ENCODE measurements at regions not wholly inside any gene's neighbourhood (a gene's known extent, or its start where the extent isn't known, plus 50 kb on each side); places are given as distances from the start of the nearest gene placed in this dataset.

GRCh38 chr7:88449410-88449809 is 142.7 kb upstream of the STEAP4 start:
- POLR2A ChIA-PET = no interaction called here
- DNase-seq (no peak), ATAC-seq (no peak)
- Mint-ChIP-seq H3K4me1 (ENCODE audit: low read depth) (no peaks in the 10 kb centered on the region), H3K27me3 (peaks cover 1% of the 10 kb centered on the region), H3K4me3 (no peak overlapping the region), H3K9me3 (no peaks in the 10 kb centered on the region), H3K27ac (no peak overlapping the region), H3K36me3 (ENCODE audit: low read depth) (no peaks in the 10 kb centered on the region)
- TF ChIP-seq, protein P1, sequence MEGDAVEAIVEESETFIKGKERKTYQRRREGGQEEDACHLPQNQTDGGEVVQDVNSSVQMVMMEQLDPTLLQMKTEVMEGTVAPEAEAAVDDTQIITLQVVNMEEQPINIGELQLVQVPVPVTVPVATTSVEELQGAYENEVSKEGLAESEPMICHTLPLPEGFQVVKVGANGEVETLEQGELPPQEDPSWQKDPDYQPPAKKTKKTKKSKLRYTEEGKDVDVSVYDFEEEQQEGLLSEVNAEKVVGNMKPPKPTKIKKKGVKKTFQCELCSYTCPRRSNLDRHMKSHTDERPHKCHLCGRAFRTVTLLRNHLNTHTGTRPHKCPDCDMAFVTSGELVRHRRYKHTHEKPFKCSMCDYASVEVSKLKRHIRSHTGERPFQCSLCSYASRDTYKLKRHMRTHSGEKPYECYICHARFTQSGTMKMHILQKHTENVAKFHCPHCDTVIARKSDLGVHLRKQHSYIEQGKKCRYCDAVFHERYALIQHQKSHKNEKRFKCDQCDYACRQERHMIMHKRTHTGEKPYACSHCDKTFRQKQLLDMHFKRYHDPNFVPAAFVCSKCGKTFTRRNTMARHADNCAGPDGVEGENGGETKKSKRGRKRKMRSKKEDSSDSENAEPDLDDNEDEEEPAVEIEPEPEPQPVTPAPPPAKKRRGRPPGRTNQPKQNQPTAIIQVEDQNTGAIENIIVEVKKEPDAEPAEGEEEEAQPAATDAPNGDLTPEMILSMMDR (IDR thresholded peaks at IDR 0.05) = no peak
- CTCF ChIA-PET = no interaction called here
- intact Hi-C loops (cut with micrococcal nuclease) = no loop called here

DNA sequence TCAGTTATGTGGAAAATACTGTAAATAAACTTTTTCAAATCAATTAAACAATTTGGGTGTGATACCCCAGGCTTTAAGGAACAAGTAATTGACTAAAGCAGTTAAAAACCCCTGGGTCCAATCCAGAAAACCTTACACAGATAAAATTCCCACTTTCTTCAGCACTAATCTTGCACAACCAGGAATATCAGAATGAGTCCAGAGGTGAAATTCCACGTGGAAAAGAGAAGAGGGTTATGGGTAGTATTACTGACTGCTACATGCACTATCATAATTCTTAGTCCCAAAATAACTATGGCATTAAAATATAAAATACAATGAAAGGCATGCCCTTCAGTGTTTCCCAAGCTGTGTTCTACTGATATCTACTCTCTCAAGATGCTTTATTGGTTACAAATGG is 135.7 kb upstream of the STEAP4 start:
- intact Hi-C loops (cut with micrococcal nuclease) = no loop called here
- DNase-seq (no peak), ATAC-seq (no peak)
- Mint-ChIP-seq H3K4me3 (no peak overlapping the region), H3K27me3 (peaks cover 4% of the 10 kb centered on the region), H3K36me3 (ENCODE audit: low read depth) (no peaks in the 10 kb centered on the region), H3K27ac (no peak overlapping the region), H3K9me3 (no peaks in the 10 kb centered on the region), H3K4me1 (ENCODE audit: low read depth) (no peaks in the 10 kb centered on the region)
- ChIA-PET POLR2A (no interaction called here), CTCF (no interaction called here)
- TF ChIP-seq, protein P1 (IDR thresholded peaks at IDR 0.05) = no peak

DNA sequence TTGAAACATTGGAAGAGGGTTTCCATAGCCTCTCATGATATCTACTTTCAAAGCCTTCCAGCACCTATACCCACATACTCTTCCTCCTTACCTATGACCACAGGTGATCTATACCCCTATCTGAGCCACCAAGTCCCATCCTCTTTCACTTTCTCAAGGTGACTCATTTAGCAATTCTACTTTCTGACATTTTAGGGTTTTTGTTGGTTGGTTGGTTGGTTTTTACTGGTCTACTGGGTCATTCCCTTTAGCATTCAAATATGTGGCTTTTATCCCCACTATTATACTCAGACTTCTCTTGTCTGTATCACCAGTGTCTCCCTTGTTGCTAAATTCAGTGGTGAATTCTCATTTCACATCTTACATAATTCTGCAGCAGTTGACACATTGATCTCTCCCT is 130.4 kb upstream of the STEAP4 start:
- Mint-ChIP-seq H3K27ac (no peak overlapping the region), H3K36me3 (ENCODE audit: low read depth) (no peaks in the 10 kb centered on the region), H3K4me1 (ENCODE audit: low read depth) (no peaks in the 10 kb centered on the region), H3K9me3 (no peaks in the 10 kb centered on the region), H3K4me3 (no peak overlapping the region), H3K27me3 (peaks cover 8% of the 10 kb centered on the region)
- DNase-seq (no peak), ATAC-seq (no peak)
- TF ChIP-seq, protein P1 (IDR thresholded peaks at IDR 0.05) = no peak
- ChIA-PET CTCF (no interaction called here), POLR2A (no interaction called here)
- intact Hi-C loops (cut with micrococcal nuclease) = no loop called here

DNA sequence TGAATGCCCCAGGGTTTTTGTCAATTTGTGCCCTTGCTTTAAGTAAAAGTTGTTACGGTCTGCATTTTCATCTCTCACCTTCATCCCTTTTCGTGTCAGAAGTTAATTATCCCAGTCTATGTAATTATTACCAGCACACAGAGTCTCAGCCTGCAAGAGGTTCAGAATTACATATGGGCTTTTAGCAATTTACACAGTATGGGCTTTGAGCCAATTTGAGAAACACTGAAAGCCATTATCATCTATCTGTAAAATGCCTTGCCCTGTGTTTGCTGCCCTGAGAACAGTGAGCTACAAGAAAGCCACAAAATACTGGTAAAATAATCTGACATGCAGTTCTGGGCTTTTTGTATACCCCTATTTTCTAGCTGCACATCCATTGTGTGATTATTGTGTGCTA is 125.6 kb upstream of the STEAP4 start:
- no peaks in the 10 kb centered on the region for H3K9me3 Mint-ChIP-seq
- H3K36me3 Mint-ChIP-seq (ENCODE audit: low read depth) = no peaks in the 10 kb centered on the region
- CTCF ChIA-PET = no interaction called here
- H3K4me1 Mint-ChIP-seq (ENCODE audit: low read depth) = no peaks in the 10 kb centered on the region
- H3K27me3 Mint-ChIP-seq = peaks cover 6% of the 10 kb centered on the region
- DNase-seq (no peak), ATAC-seq (no peak)
- no peak overlapping the region for H3K27ac Mint-ChIP-seq
- intact Hi-C loops (cut with micrococcal nuclease) = no loop called here
- H3K4me3 Mint-ChIP-seq = no peak overlapping the region
- TF ChIP-seq, protein P1 (IDR thresholded peaks at IDR 0.05) = no peak
- POLR2A ChIA-PET = no interaction called here

DNA sequence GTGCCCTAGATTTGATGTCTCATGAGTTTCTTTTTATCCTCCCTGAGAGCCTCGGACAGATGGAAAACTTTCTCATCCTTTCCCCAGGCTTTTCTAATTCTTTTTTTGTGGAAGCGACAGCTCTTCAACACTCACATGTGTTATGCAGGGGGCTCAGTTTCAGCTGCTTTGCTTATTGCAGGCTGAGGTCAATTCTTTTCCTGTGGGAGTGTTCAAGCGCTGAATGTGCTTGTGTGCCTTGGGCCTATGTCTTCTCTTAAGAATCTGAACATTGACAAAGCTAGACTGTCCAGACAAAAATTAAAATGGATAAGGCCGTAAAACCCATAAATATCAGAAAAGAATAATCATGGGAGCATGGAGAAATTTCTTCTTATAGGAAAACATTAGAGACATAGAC is 125.2 kb upstream of the STEAP4 start:
- H3K36me3 Mint-ChIP-seq (ENCODE audit: low read depth) = no peaks in the 10 kb centered on the region

More for the DNA sequence above, 125.2 kb upstream of the STEAP4 start:
- Mint-ChIP-seq H3K4me3 (no peak overlapping the region), H3K4me1 (ENCODE audit: low read depth) (no peaks in the 10 kb centered on the region), H3K27ac (no peak overlapping the region), H3K9me3 (no peaks in the 10 kb centered on the region), H3K27me3 (peaks cover 6% of the 10 kb centered on the region)
- no peak for DNase-seq
- intact Hi-C loops (cut with micrococcal nuclease) = no loop called here
- no peak for ATAC-seq
- POLR2A ChIA-PET = no interaction called here
- CTCF ChIA-PET = no interaction called here
- TF ChIP-seq, protein P1 (IDR thresholded peaks at IDR 0.05) = no peak
